ENCODE measurements at regions not wholly inside any gene's neighbourhood (a gene's known extent, or its start where the extent isn't known, plus 50 kb on each side); places are given as distances from the start of the nearest gene placed in this dataset.
"Not testable (repeated sequence)": the region's sequence is repeated elsewhere in the genome, so short reads cannot be mapped to it uniquely, and the experiment has no call there.

DNA sequence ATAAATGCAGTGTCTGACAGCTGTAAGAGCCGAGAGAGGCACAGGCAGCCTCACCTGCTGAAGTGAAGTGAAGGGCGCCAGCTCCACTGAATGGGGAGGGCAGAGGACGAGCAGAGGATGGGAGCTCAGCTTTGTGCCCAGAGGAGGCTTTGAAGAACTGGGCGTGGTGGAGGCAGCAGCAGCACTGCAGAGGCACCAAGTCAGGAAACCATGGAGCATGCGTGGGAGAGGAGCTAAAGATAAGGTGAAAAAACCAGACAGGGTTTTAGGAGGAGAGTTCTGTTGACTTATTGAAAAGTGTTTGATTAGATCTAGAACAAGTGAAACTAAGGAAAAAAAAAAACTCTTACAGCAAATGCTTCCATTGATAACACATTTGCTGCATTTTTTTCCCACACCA lies 216.4 kb downstream of the CXCL12 start:
- no peak for DNase-seq

DNA sequence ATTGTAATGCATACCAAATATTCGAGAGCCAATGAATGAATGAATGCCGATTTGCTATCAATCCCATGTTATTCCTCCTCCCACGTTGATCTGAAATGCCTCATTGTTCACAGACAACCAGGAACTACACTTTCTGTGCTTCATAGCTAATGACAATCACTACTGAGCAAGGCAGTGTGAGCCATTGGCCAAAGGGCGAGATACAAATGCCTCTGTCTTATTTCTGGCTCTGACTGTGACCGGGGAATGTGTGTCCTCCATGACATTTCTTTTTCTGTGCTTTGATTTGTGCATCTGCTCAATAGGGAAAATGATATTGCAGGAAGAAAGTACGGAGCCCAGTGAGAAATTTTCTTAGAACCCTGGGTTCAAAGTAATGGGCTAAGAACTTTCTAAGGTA lies 217.1 kb downstream of the CXCL12 start:
- DNase-seq: no peak

DNA sequence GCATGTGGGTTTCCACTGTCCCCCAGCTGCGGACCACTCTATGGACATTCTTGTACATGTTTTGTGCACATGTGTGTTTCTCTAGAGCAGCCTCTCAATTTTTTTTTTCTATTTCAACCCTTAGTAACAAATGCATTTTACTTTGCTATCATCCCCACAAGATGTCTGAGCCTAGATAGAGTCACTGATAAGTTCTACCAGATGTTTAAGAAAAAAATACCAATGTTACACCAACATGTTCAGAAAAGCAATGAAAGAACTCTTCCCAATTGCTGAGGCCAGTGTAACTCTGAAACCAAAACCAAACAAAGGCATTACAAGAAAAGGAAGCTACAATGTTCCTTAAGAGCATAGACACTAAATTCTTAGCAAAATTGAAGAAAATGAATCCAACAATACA lies 218.5 kb downstream of the CXCL12 start:
- DNase-seq: no peak

DNA sequence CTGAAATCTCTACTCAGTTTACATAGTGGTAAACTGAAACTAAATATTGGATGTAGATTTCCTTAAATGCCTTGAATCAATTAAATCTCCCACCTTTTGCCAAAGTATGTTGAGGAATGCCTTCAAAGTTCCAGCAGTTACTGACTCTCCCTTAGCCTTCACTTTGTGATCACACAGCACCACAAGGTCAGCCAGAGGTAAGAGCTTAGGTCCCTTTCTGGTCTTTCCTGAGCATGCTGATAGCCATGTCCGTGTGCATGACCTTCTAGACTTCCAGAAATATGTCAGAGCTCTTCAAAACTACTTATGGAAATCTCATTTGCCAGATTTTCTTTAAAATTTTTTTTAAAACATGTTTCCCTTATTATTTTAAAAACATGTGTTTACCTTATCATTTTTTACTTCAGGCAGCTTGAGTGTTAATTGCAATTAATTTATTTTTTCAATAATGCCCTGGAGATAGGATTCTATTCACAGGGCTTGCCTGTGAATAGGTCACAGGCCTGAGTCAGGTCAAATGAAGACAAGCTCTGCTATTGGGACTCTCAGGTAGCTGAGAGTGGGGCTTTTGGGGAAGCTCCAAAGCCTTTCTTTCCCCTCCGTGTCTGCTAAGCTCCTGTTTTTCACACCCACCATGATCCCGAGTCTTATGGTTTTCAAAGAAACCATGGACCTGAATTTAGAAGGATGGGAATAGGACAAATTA lies 220.5 kb downstream of the CXCL12 start:
- no peak for DNase-seq

DNA sequence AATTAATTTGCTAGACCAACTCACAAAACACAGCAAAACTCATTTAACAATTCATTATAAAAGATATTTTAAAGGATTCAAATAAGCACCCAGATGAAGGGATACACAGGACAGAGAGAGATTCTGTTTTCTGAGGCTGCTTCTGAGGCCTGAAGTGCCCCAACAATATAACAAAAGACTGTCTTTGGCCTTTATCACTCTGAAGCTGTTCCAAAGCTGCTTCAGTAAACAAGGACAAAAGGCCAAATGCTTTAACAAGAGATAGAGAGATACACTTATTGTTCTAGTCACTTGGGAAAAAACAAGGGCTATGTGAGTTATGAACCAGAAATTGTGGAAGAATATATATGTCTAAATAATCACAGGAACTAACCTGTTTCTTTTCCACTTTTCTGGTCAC lies 223.7 kb downstream of the CXCL12 start:
- DNase-seq: no peak

DNA sequence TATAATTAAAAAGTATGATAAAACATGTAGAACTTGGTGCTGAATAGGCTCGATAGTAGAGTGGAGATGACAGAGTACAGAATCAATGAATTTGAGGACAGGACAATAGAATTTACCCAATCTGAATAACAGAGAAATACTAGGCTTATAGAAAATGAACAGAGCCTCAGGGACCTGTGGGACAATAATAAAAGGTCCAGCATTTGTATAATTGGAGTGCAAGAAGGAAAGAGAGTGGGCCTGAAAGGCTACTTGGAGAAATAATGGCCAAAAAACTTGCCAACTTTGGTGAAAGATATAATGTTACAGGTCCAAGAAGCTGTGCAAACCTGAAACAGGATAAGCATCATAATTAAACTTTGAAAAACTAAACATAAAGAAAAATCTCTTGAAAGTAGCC lies 227.3 kb downstream of the CXCL12 start:
- DNase-seq: no peak

DNA sequence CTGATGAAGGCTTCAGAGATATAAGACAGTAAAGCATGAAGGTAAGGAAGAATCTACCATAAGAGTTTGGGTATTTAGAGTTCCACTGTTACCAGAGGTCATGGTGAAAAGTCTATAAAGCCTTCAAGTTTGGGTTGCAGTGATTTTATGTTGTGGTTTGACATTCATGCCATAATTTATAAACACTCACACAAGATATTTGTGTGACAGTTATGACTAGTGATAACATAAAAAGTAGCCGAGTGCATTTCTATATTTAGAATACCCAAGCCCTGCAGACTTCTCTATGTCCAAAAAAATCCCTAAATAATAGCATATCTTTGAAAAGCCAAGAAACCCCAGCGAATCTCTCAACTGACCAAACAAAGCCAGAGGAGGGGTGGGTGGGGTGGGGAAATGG lies 229.9 kb downstream of the CXCL12 start:
- DNase-seq: no peak

DNA sequence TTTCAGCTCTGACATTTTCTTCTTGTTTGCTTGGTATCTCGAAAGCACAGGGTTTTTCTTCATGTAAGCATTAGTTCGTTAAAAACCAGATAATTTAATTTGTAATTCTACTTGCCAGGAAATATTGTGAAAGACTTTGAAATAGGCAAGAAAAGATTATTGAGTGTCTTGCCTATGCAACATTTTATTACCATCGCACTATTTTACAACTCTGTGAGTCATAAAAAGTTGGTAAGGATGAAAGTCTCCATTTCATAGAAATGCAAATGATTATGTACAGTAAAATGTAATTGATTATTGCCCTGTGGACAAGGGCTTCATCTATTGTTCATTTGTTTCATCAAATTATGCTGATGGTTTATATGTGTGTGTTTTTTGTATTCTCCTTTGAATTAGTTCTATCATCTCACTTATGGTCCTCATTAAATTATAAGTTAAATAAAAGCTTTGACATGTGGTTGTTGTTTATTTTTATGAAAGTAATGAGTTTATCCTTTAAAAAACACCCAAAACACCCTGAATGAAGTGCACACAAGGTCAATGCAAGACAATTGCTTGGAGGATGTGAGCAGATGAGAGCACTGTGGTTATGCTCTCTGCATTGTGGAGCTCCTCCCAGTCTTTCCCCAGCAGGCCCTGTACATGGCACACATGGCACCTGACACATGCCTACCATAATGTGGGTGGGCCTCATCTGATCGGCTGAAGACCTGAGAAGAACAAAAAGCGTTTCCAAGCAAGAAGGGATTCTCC lies 230.8 kb downstream of the CXCL12 start:
- DNase-seq: no peak

DNA sequence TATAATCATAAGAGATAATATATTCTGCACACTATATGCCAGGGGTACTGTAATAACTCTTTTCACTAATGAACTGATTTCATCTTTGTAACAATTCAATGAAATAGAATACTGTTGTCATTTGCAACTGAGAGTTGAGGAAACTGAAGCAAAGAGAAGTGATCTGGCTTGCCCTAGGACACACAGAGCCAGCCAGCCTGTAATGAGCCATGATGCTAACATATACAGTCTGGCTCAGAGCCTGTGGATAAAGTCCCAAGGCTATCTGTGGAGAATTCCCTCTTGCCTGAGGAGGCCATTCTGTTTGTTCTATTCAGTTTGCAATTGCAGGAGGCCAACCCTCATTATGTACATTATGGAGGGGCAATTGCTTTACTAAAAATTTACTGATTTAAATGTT lies 241.3 kb downstream of the CXCL12 start:
- no peak for DNase-seq

DNA sequence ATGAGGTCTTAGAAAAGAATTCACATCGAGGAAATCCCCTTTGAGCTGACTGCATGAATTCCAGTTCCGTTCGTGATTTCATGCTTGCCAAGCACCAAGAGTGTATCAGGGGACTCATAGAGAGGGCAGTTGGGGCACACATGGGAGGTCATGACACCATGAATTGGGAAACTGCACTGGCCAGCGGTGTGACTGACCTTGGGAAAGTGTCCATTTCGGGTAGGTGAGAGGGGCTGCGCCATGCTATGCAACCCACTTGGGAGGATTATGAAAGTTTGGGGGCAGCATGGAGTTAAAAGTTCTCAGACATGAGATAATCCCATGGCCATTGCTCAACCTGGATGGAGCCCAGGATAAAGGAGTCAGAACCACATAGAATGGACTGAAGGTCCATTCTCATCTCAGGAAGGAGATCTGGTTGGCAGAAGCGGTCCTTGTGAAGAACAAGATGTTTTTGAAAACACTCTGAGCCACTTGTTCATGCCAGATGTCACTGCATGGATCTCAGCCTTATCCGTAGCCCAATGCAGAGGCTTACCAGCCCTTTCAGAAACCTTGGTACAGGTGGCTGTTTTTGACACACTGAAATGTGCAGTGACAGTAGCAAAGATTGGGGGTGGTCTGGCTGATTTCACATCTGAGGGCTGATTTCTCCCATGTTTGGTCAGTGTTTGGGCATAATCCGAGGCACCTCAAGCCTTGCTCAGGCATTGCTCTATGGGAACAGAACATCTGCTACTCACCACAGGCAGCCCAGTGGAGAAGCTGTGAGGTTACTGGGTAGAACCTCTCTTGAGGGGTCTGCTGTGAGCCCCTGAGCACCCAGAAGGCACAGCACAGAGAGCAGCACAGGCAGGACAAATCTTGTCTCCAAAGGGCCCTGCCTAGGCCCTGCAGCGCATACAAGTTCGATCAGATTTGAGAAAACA lies 252.3 kb downstream of the CXCL12 start:
- no peak for DNase-seq

DNA sequence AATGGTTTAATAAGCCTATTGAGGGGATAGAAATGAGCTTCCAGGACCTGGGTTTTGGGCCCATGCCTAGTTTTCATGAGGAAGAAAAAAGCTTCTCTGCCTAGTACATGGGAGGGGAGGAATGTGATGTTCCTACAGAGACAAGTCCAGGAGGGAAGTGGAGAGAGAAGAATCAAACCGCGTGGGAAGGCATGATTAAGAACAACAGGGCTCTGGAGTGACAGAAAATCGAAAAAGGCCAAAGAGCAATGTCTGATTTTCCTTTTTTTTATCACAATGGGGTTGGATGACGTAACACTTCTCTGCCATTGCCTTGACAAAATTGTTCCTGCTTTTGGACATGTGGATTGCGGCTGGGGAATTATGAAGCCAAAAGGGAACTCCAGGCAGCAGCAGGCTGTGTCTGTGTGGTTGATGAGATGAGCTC lies 258.6 kb downstream of the CXCL12 start:
- DNase-seq: no peak

DNA sequence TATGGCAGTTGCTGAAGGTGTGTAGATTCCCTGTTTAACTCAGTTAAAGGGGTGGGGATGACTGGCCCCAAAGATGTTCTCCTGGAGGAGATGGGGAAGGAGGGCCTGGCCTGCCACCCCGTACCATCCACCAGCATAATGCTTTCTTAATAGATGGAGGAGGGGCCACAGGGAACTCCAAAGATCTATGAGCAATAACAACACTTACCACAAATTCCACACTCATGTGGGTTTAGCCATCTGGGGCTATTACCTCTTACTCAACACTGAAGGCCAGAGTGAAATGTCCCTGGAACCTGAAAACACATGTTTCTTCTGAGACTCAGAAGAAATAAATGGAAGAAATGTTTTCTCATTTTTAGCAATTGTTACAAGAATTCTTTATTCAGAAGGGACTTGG lies 259.0 kb downstream of the CXCL12 start:
- no peak for DNase-seq

DNA sequence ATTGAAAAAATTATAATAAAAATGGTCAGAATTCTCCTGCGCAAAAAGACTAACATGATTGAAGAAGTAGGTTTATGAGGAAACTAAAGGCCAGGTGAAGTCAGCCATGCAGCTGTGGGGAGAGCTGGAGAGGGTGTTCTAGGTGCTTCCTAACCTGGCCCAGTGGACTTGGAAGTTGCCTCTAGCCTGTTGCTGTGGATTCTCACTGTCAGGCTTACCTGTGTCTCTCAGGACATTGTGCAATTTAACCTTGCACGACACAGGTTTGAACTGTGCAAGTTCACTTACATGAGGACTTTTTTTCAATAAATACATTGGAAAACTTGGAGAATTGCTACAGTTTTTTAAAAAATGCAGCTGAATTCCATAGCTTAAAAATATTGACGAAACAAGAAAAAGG lies 266.4 kb downstream of the CXCL12 start:
- DNase-seq: no peak

DNA sequence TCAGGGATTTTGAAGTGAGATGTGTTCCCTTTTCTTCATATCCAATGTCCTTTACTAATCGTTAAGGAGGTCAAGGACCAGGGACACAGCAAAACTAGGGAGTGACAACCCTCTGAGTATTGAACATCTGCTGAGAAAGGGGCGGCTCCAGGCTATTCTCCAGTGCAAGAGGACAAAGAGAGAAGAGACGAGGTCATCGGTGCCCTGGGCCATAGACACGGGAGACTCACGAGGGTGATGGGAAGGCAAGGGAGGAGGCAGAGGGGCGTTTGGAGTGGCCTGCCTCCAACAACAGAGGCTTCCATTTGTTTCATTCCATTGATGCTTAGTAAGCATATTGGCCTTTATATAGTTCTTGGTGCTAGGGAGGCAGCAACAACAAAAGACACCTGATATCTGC lies 268.4 kb downstream of the CXCL12 start:
- DNase-seq: no peak

DNA sequence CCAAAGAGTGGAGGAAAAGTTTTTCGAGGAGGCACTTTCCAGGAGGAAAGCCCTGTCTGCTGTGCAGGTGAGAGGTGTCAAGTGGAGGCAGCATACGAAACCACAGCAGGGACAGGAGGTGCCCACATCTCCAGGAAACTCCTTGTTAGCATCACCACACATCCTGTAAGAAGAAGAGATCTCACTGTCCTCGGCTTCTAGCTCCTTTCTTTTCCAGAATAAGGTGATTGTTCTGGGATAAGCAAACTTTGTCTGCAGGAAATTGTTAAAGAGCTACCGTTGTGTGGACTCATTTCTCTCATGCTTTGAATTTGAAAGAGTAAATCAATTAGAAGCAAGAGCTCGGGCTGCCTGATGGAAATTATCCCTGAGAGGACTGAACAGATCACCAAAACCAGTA lies 269.4 kb downstream of the CXCL12 start:
- DNase-seq: no peak

DNA sequence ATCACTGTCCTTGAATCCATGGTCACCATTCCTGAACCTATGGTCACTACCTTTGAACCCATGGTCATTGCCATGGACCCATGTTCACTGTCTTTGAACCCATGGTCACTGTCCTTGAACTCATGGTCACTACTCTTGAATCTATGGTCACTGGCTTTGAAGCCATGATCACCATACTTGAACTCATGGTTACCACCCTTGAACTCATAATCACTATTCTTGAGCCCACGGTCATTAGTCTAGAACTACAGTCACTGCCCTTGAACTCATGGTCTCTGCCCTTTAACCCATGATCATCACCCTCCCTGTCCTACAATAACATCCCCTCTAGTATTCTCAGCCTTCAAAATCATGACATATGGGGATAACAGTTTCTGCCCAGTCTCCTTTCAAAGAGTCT lies 270.5 kb downstream of the CXCL12 start:
- no peak for DNase-seq

DNA sequence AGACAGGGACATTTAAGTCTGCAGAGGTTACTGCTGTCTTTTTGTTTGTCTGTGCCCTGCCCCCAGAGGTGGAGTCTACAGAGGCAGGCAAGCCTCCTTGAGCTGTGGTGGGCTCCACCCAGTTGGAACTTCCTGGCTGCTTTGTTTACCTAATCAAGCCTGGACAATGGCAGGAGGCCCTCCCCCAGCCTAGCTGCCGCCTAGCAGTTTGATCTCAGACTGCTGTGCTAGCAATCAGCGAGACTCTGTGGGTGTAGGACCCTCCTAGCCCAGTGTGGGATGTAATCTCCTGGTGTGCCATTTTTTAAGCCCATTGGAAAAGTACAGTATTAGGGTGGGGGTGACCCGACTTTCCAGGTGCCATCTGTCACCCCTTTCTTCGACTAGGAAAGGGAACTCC lies 272.6 kb downstream of the CXCL12 start:
- not testable (repeated sequence) for DNase-seq

DNA sequence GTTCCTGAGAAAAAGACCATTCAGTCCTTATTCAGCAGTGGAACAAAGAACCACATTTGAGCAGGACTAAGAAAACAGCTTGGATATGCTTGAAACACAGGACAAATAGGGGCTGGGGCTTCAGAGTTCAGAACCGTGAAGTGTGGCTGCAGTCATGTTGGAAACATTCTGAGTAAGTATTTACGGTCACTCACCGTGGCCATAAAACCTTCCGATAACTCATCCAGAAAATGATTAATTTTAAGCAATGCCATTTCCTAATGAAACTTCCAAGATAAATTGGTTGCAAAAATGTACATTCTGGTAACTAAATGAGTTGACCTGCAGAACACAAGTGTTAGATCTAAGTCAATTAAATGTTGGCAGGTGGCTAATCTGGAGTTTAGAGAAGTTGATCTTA lies 279.2 kb downstream of the CXCL12 start:
- DNase-seq: no peak

DNA sequence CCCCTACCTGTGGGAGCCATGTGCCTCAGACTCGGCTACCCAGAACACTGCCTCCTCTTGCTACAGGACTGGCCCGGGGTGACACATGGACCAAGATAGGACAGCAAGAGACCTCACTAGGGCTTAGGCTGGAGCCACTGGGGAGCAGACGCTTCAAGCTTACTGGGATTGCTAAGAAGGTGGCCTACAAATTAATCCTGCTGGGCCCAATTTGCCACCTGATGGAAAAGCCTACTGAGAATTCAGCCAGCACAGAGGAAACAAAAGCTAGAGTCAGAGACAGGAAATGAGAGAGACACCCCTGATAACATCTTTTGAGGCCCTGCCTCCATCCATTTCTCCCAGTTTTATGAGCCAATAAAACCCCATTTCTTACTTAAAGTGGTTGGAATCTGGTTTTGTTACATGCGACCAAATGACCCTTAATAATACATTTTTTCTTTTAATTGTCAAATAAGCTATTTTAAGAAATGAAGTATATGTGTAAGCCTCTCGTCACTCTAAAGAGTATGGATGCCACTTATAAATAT lies 282.1 kb downstream of the CXCL12 start:
- DNase-seq: no peak

DNA sequence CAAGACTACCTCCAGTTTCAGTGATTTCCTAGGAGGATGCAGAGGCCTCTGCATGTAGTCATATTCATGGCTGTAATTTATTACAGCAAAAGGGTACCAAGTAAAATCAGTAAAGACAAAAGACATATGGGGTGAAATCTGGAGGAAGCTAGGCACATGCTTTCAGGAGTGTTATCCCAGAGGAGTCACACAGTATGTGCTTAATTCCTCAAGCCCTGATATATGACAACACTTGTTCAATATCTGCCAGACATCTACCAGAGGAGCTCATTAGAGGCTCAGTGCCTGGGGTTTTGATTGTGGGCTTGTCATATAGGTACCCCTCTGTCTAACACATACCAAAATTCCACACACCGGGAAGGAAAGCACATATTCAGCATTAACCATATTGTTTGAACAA lies 283.8 kb downstream of the CXCL12 start:
- DNase-seq: no peak

DNA sequence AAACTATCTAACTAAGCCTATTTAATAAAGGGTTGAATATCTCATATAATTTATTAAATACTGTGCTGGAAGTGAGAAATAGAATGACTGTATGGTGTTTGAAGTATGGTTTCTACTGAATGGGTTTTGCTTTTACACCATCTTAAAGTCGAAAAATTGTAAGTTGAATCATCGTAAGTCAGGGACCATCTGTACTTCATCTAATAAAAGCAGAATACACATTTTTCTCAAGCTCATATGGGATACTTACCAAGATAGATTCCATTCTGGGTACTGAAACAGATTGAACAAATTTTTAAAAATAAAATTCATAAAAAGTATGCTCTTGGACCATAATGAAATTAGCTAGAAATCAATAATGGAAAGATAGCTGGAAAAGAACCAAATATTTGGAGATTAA lies 285.4 kb downstream of the CXCL12 start:
- DNase-seq: no peak

DNA sequence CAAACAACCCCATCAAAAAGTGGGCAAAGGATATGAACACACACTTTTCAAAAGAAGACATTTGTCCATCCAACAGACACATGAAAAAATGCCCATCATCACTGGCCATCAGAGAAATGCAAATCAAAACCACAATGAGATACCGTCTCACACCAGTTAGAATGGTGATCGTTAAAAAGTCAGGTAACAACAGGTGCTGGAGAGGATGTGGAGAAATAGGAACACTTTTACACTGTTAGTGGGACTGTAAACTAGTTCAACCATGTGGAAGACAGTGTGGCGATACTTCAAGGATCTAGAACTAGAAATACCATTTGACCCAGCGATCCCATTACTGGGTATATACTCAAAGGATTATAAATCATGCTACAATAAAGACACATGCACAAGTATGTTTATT lies 288.7 kb downstream of the CXCL12 start:
- not testable (repeated sequence) for DNase-seq

DNA sequence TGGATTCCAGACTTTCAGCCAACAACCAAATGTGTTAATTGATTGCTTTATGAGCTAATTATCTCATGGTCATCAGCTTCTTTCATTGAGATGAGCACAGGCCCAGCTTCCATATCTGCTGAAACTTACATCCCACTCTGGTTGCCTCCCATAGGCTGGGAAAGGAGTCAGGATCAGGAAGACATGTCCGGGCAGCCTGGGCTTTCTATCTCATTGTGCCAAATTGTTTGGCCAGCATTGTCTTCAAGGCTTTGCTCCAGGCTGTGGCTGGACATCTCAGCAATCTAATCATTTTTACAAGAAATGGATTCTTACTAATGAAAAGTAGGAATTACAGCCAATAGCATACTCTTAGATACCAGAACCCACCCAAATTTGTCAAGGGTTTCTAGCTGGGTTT lies 295.2 kb downstream of the CXCL12 start:
- no peak for DNase-seq
